ENCODE measurements at regions not wholly inside any gene's neighbourhood (a gene's known extent, or its start where the extent isn't known, plus 50 kb on each side); places are given as distances from the start of the nearest gene placed in this dataset.

DNA sequence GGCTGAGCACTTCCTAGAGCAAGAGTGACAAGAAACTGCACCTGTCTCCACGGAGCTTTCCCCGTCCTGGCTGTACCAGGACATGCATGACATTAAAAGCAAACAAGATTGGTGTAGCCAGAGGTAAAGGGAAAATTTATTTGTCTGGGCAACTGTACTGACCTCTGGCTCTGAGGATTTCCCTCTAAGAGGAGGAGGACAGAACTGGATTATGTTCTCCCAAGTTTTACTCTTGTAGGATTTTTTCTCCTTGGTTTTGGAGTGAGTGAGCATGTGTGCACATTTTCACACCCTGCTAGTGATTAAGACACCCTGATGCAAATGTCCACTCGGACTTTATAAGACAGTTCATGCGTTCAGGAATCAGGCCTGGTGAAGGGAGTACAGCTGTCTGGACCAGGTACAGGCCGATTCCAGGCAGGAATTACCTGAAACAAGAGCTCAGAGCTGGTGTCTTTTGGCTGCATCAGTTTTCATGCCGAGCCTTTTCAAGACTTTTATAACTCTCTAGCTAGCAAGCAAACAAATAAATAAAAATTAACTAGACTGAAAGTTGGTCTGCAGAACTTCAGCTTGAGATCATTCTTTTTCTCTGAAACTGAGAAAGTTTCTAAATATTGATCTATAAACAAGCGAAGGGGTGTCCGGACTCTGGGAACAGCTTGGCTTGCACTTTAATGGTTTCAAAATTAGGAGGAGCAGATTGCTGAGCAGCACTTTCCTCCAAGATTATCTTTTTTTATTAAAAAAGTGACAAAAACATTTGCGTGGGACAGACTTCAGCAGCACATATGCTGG, 51.3 kb upstream of the SPRY1 start:
- TF ChIP-seq, protein P1, sequence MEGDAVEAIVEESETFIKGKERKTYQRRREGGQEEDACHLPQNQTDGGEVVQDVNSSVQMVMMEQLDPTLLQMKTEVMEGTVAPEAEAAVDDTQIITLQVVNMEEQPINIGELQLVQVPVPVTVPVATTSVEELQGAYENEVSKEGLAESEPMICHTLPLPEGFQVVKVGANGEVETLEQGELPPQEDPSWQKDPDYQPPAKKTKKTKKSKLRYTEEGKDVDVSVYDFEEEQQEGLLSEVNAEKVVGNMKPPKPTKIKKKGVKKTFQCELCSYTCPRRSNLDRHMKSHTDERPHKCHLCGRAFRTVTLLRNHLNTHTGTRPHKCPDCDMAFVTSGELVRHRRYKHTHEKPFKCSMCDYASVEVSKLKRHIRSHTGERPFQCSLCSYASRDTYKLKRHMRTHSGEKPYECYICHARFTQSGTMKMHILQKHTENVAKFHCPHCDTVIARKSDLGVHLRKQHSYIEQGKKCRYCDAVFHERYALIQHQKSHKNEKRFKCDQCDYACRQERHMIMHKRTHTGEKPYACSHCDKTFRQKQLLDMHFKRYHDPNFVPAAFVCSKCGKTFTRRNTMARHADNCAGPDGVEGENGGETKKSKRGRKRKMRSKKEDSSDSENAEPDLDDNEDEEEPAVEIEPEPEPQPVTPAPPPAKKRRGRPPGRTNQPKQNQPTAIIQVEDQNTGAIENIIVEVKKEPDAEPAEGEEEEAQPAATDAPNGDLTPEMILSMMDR (IDR thresholded peaks at IDR 0.05) = no peak
- TF ChIP-seq POLR2A (IDR thresholded peaks at IDR 0.05) = no peak

All from heart left ventricle (tissue), 13 donors.